ENCODE measurements at regions not wholly inside any gene's neighbourhood (a gene's known extent, or its start where the extent isn't known, plus 50 kb on each side); places are given as distances from the start of the nearest gene placed in this dataset.
A peak's percentile ranks its signal among the peaks of the same experiment; 100 is the strongest.

DNA sequence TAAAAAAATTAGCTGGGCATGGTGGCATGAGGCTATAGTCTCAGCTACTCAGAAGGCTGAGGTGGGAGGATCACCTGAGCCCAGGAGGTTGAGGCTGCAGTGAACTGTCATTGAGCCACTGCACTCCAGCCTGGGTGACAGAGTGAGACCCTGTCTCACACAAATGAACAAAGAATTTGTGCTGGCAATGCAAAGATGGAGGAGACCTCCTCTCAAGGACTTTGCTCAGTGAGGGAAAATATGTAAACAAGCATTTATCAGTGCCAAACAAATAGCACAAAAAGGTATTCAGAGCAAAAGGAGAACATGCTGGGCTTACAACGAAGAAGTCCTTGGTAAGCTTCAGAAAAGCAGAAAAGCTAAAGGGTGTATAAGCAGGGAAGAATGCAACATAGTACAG lies 113.1 kb upstream of the UMPS start:
- DNase-seq (ENCODE audit: low spot score): no peak
- TF ChIP-seq, protein P1, sequence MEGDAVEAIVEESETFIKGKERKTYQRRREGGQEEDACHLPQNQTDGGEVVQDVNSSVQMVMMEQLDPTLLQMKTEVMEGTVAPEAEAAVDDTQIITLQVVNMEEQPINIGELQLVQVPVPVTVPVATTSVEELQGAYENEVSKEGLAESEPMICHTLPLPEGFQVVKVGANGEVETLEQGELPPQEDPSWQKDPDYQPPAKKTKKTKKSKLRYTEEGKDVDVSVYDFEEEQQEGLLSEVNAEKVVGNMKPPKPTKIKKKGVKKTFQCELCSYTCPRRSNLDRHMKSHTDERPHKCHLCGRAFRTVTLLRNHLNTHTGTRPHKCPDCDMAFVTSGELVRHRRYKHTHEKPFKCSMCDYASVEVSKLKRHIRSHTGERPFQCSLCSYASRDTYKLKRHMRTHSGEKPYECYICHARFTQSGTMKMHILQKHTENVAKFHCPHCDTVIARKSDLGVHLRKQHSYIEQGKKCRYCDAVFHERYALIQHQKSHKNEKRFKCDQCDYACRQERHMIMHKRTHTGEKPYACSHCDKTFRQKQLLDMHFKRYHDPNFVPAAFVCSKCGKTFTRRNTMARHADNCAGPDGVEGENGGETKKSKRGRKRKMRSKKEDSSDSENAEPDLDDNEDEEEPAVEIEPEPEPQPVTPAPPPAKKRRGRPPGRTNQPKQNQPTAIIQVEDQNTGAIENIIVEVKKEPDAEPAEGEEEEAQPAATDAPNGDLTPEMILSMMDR (IDR thresholded peaks at IDR 0.05; ENCODE audit: extremely low read depth, missing control alignments): no peak

DNA sequence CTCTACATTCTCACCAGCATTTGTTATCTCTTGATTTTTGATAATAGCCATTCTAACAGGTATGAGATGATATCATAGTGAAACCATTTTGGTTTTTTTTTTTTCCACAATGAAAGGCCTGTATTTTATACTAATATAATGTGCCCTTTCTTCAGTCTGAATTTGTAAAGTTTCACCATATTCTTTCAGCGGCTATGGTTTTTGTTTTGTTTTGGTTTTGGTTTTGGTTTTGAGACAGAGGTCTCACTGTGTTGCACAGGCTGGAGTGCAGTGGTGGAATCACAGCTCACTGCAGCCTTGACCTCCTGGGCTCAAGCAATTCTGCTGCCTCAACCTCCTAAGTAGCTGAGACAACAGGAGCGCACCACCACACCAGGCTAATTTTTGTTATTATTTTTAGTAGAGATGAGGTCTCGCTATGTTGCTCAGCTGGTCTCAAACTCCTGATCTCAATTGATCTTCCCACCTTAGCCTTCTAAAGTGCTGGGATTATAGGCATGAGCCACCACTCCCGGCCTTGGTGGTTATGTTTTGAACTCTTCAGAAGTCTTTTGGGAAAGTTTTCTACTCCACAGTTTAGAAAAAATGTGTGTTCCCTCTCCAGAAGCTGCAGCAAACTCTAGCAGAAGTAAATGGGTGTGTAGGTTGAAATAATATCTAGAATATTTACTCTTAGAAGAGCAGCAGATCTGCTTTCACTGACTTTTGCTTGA lies 110.2 kb upstream of the UMPS start:
- TF ChIP-seq, protein P1 (IDR thresholded peaks at IDR 0.05; ENCODE audit: extremely low read depth, missing control alignments): no peak
- DNase-seq (ENCODE audit: low spot score): no peak

DNA sequence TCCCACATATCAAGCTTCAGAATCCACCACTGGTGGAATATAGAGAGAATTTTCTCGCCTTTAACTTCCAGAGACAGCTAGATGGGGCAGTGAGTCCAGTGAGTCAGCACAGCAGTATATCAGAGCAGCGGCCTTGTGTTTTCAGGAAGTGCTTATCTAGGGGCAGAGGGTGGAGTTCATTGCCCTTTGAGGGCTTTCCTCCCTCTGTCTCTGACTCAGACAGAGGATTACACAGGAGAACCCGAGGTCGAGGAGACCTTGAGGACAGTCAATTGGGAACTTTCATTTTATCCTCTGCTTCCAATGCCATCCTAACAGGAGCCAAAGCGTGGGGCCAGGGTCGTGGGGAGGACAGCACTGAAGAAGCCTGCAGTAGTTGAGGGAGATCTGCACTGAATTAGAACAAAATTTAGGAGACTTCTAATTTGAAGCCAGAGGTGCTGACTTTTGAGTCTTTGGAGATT lies 109.6 kb upstream of the UMPS start:
- TF ChIP-seq, protein P1 (IDR thresholded peaks at IDR 0.05; ENCODE audit: extremely low read depth, missing control alignments): peak; percentile 19
- peak; percentile 49 for DNase-seq (ENCODE audit: low spot score)

DNA sequence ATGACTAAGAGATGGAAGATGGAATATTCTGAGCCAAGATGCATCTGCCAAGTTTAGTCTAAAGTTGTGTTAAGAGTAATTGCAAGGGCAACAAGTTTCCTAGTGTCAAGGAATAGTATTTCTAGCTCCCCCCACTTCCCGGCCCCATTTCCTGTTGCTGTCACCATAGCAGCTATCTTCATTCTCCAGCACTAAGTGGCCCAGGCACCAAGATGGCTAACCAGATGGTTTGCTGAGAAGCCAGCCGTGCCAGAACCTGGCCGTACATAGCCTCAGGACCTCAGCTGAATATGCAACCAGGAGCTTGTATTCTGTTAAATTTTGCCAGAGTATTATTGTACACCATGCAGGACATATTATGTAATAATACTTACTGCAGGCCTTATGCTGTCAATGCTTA lies 108.8 kb upstream of the UMPS start:
- TF ChIP-seq, protein P1 (IDR thresholded peaks at IDR 0.05; ENCODE audit: extremely low read depth, missing control alignments): no peak
- no peak for DNase-seq (ENCODE audit: low spot score)

DNA sequence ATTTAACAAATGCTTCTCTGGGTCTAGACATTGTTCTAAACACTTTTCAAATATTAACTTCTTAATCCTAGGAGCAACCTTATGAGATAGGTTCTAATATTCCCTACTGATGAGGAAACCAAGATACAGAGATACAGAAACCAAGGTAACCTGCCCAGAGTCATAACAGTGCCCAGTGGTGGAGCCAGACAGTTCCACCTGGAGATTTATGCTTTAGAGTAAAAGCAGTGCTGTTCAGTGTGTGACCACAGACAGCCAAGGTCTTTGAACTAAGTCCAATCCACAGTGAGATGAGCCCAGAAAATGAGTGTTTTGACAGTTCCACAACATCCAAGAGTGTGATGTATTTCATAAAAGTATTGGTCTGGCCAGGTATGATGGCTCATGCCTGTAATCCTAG lies 105.2 kb upstream of the UMPS start:
- no peak for DNase-seq (ENCODE audit: low spot score)
- TF ChIP-seq, protein P1 (IDR thresholded peaks at IDR 0.05; ENCODE audit: extremely low read depth, missing control alignments): no peak

DNA sequence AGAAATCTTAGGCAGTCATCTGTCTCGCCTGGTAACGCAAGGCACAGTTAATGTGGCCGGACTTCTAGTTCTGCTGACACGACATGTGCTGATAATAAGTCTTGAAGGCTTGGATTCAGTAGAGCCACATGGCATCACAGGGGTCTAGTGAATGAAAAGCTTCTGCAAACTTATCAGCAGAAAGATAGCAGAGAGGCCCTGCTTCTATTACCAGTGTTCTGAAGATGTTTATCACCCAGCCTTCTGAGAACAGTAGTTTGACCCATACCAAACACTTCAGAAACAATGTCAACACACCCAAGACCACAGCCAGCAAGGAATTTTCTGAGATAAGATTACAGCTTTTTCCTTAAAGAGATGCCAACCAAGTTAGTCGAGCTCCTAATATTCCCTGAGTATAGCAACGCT lies 102.7 kb upstream of the UMPS start:
- no peak for DNase-seq (ENCODE audit: low spot score)
- TF ChIP-seq, protein P1 (IDR thresholded peaks at IDR 0.05; ENCODE audit: extremely low read depth, missing control alignments): no peak

DNA sequence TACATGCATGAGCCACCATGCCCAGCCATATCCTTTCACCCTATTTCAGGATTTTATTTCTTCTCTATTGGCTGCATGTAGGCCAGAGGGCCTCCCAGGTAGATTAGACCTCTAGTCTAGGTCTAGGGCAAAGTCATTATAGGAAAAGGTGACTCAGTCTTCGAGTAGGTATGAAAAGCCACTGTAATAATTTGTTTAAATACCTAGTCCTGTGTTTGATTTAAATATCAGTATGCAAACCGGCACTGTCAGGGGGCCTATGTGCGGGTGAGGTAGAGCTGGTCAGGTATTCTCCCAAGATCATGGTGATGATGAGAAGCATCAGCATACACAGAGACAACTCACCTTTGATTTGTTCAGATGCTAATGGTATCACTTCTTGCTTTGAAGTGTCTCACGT lies 101.4 kb upstream of the UMPS start:
- no peak for DNase-seq (ENCODE audit: low spot score)
- TF ChIP-seq, protein P1 (IDR thresholded peaks at IDR 0.05; ENCODE audit: extremely low read depth, missing control alignments): no peak
